ENCODE measurements at regions not wholly inside any gene's neighbourhood (a gene's known extent, or its start where the extent isn't known, plus 50 kb on each side); places are given as distances from the start of the nearest gene placed in this dataset.

DNA sequence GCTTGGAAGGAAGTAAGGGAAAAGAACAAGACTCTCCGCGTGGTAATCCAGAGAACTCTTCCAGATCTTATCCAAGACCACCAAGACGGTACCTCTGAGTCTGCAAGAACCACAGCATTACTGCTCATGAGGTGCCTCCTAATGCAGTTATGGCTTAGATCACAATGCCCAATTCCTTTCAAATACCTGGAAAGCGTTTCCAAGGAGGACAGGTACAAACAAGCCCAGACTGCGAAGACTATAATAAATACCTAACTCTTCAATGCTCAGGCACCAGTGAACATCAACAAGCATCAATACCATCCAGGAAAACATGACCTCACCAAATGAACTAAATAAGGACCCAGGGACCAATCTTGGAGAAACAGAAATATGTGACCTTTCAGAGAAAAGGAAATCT lies 325.5 kb downstream of the CWC27 start:
- Histone ChIP-seq H2AFZ (ENCODE audit: low read length) (no peak overlapping the region), H3K4ac (replicated peaks; ENCODE audit: insufficient read length, low read depth, low read length) (no peak overlapping the region), H3K79me1 (ENCODE audit: low read depth, low read length) (no peaks in the 10 kb centered on the region), H2BK15ac (ENCODE audit: low read length) (no peak overlapping the region), H3K56ac (replicated peaks; ENCODE audit: insufficient read length, low read depth, low read length) (no peak overlapping the region), H4K20me1 (replicated peaks in 1 of 2; ENCODE audit: control insufficient read depth in 1 of 2, insufficient read depth in 2 of 2, low read length in 2 of 2) (no peaks in the 10 kb centered on the region), H2BK12ac (ENCODE audit: low read depth, low read length) (no peak overlapping the region), H2BK120ac (replicated peaks; ENCODE audit: low read depth, low read length) (no peak overlapping the region), H4K5ac (ENCODE audit: insufficient read length, low read depth, low read length) (no peak overlapping the region), H3K27me3 (replicated peaks in 1 of 4; ENCODE audit: control insufficient read depth in 3 of 4, extremely low read depth in 1 of 4, insufficient read depth in 3 of 4, low read length in 3 of 4) (no peaks in the 10 kb centered on the region), H4K91ac (replicated peaks; ENCODE audit: insufficient read length, low read length) (no peak overlapping the region), H3K23ac (ENCODE audit: insufficient read length) (no peak overlapping the region), H4K8ac (ENCODE audit: extremely low read depth, insufficient read depth, low read length) (no peak overlapping the region), H3K9me3 (ENCODE audit: insufficient read depth in 2 of 2, low read depth in 1 of 2, low read length in 1 of 2) (no peaks in the 10 kb centered on the region), H3K36me3 (ENCODE audit: control insufficient read depth in 2 of 4, insufficient read depth in 4 of 4, low read length in 3 of 4) (no peaks in the 10 kb centered on the region), H3K4me2 (ENCODE audit: insufficient read depth in 1 of 2, low read depth in 2 of 2, low read length in 2 of 2) (no peak overlapping the region), H3K14ac (ENCODE audit: insufficient read length) (no peak overlapping the region), H3K23me2 (ENCODE audit: low read depth, low read length) (no peaks in the 10 kb centered on the region), H3K27ac (ENCODE audit: low read depth, low read length) (no peak overlapping the region), H3K4me3 (ENCODE audit: extremely low read depth in 1 of 4, insufficient read depth in 2 of 4, low read depth in 3 of 4, low read length in 4 of 4) (no peak overlapping the region), H2BK20ac (ENCODE audit: low read length) (no peak overlapping the region), H2BK5ac (ENCODE audit: low read depth, low read length) (no peak overlapping the region), H2AK5ac (ENCODE audit: low read depth, low read length) (no peak overlapping the region), H3K9ac (replicated peaks in 1 of 4; ENCODE audit: extremely low read depth in 1 of 4, low read depth in 3 of 4, low read length in 3 of 4) (no peak overlapping the region), H3K79me2 (ENCODE audit: control insufficient read depth in 1 of 2, insufficient read depth in 2 of 2, low read length in 2 of 2) (no peaks in the 10 kb centered on the region), H3K4me1 (replicated peaks in 1 of 4; ENCODE audit: control insufficient read depth in 3 of 4, insufficient read depth in 4 of 4, low read length in 3 of 4) (no peaks in the 10 kb centered on the region), H3K18ac (ENCODE audit: extremely low read depth, low read length) (no peak overlapping the region)
- WGBS, 2 experiments (ENCODE audit: extremely low coverage in 1 of 2, insufficient coverage in 1 of 2, insufficient read length in 1 of 2, insufficient replicate concordance in 2 of 2, low coverage in 1 of 2, low lambda C conversion rate in 2 of 2, missing lambda C conversion rate in 1 of 2): 70% methylated on average over 5 of the region's 5 CpGs; no CpG with 5 or more reads in 1 of the 2 experiments
- FAIRE-seq (no peak), DNase-seq (ENCODE audit: low read depth in 1 of 2, low spot score in 2 of 2) (no peak)
- ChIA-PET CTCF (ENCODE audit: partially characterized antibody) (interaction anchor here (0.6 kb wide), 2 partner anchors 48 to 221 kb away, joined by 3 read pairs; no protein-coding TSS in a partner anchor), POLR2A (ENCODE audit: partially characterized antibody) (interaction anchor here (0.6 to 1.1 kb wide), 2 partner anchors 10 to 518 kb away, joined by 5 read pairs; no protein-coding TSS in a partner anchor)
- TF ChIP-seq SP2 (IDR thresholded peaks at IDR 0.05; ENCODE audit: low read length) (no peak), CBX5 (IDR thresholded peaks at IDR 0.05; ENCODE audit: low read depth, low read length) (no peak), NRF1 (IDR thresholded peaks at IDR 0.05; ENCODE audit: low read depth, low read length) (no peak), TAF7 (optimal IDR thresholded peaks at IDR 0.05; ENCODE audit: borderline replicate concordance, low read depth, low read length) (no peak), CEBPB (IDR thresholded peaks at IDR 0.05; ENCODE audit: low read depth, low read length) (no peak), RAD21 (IDR thresholded peaks at IDR 0.05 in 1 of 2, conservative IDR thresholded peaks at IDR 0.05 in 1 of 2; ENCODE audit: low read depth in 2 of 2, low read length in 2 of 2) (no peak)

All from H1 (cell line).